Spleen (tissue), 11 donors: ENCODE measurements at regions not wholly inside any gene's neighbourhood (a gene's known extent, or its start where the extent isn't known, plus 50 kb on each side); places are given as distances from the start of the nearest gene placed in this dataset.
"Not testable (repeated sequence)": the region's sequence is repeated elsewhere in the genome, so short reads cannot be mapped to it uniquely, and the experiment has no call there.

Experiments used
- DNase-seq: peaks from one replicate; pipeline ENCODE4 v3.0.0-alpha.2; 2020
- H3K27ac ChIP-seq, 8 donors: fragments of 200-600 bp; sonication (generic) in 7 of 8; 1 replicate in 4 of 8; 2 replicates in 4 of 8; pipeline versions ENCODE4 v1.5.0 to v1.8.0; 2016 to 2021; ENCODE audit warnings: inconsistent platforms in 4 of 8, mild to moderate bottlenecking in 4 of 8, moderate library complexity in 1 of 8
- H3K27me3 ChIP-seq, 7 donors: fragments of 200-600 bp; sonication (generic) in 6 of 7; replicated peaks in 1 of 7; 1 replicate in 4 of 7; 2 replicates in 3 of 7; pipeline versions ENCODE4 v1.5.0 to v1.8.0; 2016 to 2021; ENCODE audit warnings: inconsistent platforms in 3 of 7, mild to moderate bottlenecking in 1 of 7
- H3K36me3 ChIP-seq, 6 donors: fragments of 200-600 bp; sonication (generic) in 5 of 6; 1 replicate in 4 of 6; 2 replicates in 2 of 6; pipeline versions ENCODE4 v1.5.0 to v1.8.0; 2016 to 2021; ENCODE audit warnings: inconsistent platforms in 2 of 6
- H3K4me1 ChIP-seq, 6 donors: fragments of 200-600 bp; sonication (generic) in 5 of 6; 1 replicate in 3 of 6; 2 replicates in 3 of 6; pipeline versions ENCODE4 v1.5.0 to v1.8.0; 2016 to 2021; ENCODE audit warnings: inconsistent platforms in 3 of 6
- H3K4me3 ChIP-seq, 8 donors: fragments of 200-600 bp; sonication (generic) in 7 of 8; 1 replicate in 4 of 8; 2 replicates in 4 of 8; pipeline versions ENCODE4 v1.5.0 to v1.8.0; 2016 to 2021; ENCODE audit warnings: inconsistent platforms in 4 of 8, mild to moderate bottlenecking in 4 of 8, moderate library complexity in 2 of 8
- H3K9me3 ChIP-seq, 8 donors: fragments of 200-600 bp; sonication (generic) in 7 of 8; 1 replicate in 4 of 8; 2 replicates in 4 of 8; pipeline versions ENCODE4 v1.5.0 to v1.8.0; 2016 to 2021; ENCODE audit warnings: inconsistent platforms in 4 of 8
- POLR2A ChIP-seq, 3 donors: fragments of 450-650 bp; IDR thresholded peaks; one replicate each; pipeline ENCODE4 v1.5.1; 2017; ENCODE audit warnings: antibody characterized with exemption in 3 of 3, mild to moderate bottlenecking in 1 of 3
- POLR2AphosphoS5 ChIP-seq, 3 donors: sonication (generic); formaldehyde crosslinking; IDR thresholded peaks; one replicate each; pipeline ENCODE4 v1.5.1; 2017; ENCODE audit warnings: antibody characterized with exemption in 3 of 3
- WGBS, 5 donors: extraction: QIAGEN DNeasy Blood & Tissue Kit in 3 of 5; methylation state at CpG; one replicate each; pipeline versions ENCODE4 v1.1.5 to v1.1.7; 2013 to 2018; 5-methylcytosine and 5-hydroxymethylcytosine counted together
- intact Hi-C: fragments of 100-400 bp; cut with DNase I; formaldehyde crosslinking; loops from one replicate; pipeline ENCODE4 v1.15.0; 2023; ENCODE audit warnings: low total_unique reads
- TF ChIP-seq, protein P1 (sequence below), 11 experiments: fragments of 200-600 bp in 7 of 11; fragments of 450-650 bp in 4 of 11; sonication (generic) in 4 of 11; IDR thresholded peaks in 8 of 11; conservative IDR thresholded peaks in 3 of 11; 1 replicate in 7 of 11; 2 replicates in 4 of 11; pipeline versions ENCODE4 v1.4.0 to v1.8.0; 2016 to 2021; ENCODE audit warnings: antibody characterized with exemption in 11 of 11, inconsistent platforms in 4 of 11, mild to moderate bottlenecking in 1 of 11
- donor health status: healthy with polysubstance abuse.
- donor health status: DM: no; HTN: no; CAD: no; lungs with moderate emphysema.
- donor health status: DM: no; HTN: no; CAD: no.
- donor health status: Bipolar disorder and iron deficiency.
- donor health status: healthy.
- donor health status: DM: no; HTN: no; CAD: no.
- donor health status: DM: yes; HTN: yes; CAD: no.

DNA sequence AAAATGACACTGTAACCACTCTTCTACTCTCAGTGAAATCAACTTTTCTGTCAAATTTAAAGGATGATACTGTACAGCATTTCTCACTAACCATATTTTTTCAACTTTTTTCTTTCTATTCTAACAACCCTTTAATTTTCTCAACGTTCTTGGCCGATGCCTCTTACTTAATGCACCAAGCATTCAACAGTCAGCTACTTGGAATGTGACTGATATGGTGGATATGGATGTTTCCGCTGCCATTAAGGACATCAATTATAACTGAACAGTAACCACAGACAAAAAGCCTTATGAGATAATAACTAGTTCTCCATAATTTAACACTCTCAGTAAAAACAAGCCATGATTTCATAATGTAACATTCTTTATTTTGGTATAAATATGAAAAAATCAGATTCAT, 427.4 kb downstream of the KCNJ18 start:
- H3K4me1 ChIP-seq, H3K4me3 ChIP-seq, H3K9me3 ChIP-seq, DNase-seq, H3K27me3 ChIP-seq, H3K27ac ChIP-seq, intact Hi-C loops, H3K36me3 ChIP-seq: not testable (repeated sequence)
- 80 to 87% (median 83%) methylated on average over 3 of the region's 3 CpGs for WGBS, 5 donors

DNA sequence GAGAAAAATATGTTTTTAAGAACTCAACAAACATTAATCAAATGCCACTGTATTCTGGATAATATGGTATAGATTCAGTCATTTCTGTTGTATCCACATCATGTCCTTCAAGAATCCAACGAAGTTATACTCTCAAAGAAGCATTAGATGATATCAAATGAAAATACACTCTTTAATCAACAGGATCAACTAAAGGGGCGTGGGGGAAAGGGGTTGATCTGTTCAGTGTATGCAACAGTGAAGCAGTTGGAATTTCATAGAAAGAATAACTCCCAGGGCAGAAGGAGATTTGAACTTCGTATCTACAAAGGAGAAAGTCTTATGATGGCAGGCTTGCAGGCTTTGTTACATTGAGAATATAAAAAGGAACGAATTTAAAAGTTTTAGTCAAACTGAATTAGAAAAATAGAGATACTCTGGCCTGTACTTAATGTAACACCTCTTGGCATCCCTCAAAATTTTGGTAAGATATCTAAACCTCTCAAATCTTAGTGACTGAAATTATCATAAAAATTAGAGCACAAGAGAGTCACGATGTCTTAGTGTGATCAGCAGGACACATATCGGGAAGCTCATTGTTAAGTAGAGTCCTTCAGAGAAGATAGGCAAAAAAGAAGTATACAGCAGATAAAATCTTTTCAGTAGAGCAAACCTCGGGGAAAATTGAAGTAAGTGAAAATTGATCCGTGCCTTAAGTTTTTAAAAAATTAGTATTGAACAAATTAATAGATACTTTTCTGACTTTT, 431.4 kb downstream of the KCNJ18 start:
- Histone ChIP-seq H3K4me3 (no peak overlapping the region), H3K27me3 (no peaks in the 10 kb centered on the region), H3K4me1 (no peaks in the 10 kb centered on the region), H3K36me3 (no peaks in the 10 kb centered on the region), H3K9me3 (peaks cover 0 to 15% (median 3%) of the 10 kb centered on the region in 8 donors), H3K27ac (no peak overlapping the region)
- no peak for DNase-seq
- TF ChIP-seq POLR2A (IDR thresholded peaks at IDR 0.05), result no peak
- TF ChIP-seq, protein P1, sequence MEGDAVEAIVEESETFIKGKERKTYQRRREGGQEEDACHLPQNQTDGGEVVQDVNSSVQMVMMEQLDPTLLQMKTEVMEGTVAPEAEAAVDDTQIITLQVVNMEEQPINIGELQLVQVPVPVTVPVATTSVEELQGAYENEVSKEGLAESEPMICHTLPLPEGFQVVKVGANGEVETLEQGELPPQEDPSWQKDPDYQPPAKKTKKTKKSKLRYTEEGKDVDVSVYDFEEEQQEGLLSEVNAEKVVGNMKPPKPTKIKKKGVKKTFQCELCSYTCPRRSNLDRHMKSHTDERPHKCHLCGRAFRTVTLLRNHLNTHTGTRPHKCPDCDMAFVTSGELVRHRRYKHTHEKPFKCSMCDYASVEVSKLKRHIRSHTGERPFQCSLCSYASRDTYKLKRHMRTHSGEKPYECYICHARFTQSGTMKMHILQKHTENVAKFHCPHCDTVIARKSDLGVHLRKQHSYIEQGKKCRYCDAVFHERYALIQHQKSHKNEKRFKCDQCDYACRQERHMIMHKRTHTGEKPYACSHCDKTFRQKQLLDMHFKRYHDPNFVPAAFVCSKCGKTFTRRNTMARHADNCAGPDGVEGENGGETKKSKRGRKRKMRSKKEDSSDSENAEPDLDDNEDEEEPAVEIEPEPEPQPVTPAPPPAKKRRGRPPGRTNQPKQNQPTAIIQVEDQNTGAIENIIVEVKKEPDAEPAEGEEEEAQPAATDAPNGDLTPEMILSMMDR (IDR thresholded peaks at IDR 0.05 in 8 of 11, conservative IDR thresholded peaks at IDR 0.05 in 3 of 11), result no peak
- TF ChIP-seq POLR2AphosphoS5 (IDR thresholded peaks at IDR 0.05), result no peak
- intact Hi-C loops, result no loop called here
- 39 to 47% (median 41%) methylated on average over 8 of the region's 8 CpGs for WGBS, 5 donors

DNA sequence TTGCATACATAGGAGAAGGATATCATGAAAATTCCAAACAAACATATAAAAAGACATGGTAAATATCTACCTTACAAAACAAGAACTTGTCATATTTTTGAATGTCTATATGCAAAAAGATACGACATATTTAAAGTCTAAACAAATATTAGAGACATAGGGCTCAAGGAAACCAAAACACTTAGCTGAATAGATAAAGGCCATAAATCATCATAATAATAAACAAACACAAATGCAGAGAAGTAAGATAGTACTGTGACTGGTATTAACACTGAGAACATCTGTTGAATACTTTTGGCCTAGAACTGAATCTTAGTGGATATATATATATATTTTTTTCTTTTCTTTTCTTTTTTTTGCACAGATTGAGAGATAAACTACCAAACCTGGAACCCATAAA, 435.8 kb downstream of the KCNJ18 start:
- H3K36me3 ChIP-seq, result no peaks in the 10 kb centered on the region
- intact Hi-C loops, result no loop called here
- WGBS, 5 donors, result 77 to 88% (median 84%) methylated on average over 1 of the region's 1 CpG

DNA sequence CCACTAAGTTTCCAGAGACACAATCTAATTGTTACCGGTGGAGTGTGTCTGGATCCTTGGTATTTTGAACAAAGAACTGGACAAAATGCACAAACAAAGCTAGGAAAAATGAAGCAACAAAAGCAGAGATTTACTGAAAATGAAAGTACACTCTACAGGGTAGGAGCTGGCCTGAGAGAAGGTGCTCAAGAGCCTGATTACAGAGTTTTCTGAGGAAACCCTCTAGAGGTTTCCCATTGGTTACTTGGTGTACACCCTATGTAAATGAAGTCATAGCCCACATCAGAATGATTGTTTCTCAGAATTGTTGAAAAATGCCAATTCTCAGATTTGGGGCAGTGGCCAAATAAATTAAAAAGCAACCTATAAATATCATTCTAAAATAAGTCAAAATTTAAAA, 436.4 kb downstream of the KCNJ18 start:
- WGBS, 5 donors, result 83 to 100% (median 90%) methylated on average over 1 of the region's 1 CpG
- Histone ChIP-seq H3K4me3 (no peak overlapping the region), H3K4me1 (no peaks in the 10 kb centered on the region), H3K9me3 (peaks cover 0 to 40% (median 24%) of the 10 kb centered on the region in 8 donors), H3K27me3 (no peaks in the 10 kb centered on the region), H3K36me3 (no peaks in the 10 kb centered on the region), H3K27ac (no peak overlapping the region)
- no peak for DNase-seq
- intact Hi-C loops, result no loop called here
- no peak for TF ChIP-seq POLR2AphosphoS5 (IDR thresholded peaks at IDR 0.05)
- TF ChIP-seq POLR2A (IDR thresholded peaks at IDR 0.05), result no peak
- TF ChIP-seq, protein P1 (IDR thresholded peaks at IDR 0.05 in 8 of 11, conservative IDR thresholded peaks at IDR 0.05 in 3 of 11), result no peak

More for the DNA sequence above, 435.8 kb downstream of the KCNJ18 start:
- Histone ChIP-seq H3K27ac (no peak overlapping the region), H3K9me3 (peaks cover 0 to 39% (median 21%) of the 10 kb centered on the region in 8 donors), H3K4me3 (no peak overlapping the region), H3K27me3 (no peaks in the 10 kb centered on the region), H3K4me1 (no peaks in the 10 kb centered on the region)
- no peak for DNase-seq
- TF ChIP-seq, protein P1 (IDR thresholded peaks at IDR 0.05 in 8 of 11, conservative IDR thresholded peaks at IDR 0.05 in 3 of 11), result no peak
- TF ChIP-seq POLR2A (IDR thresholded peaks at IDR 0.05), result no peak
- TF ChIP-seq POLR2AphosphoS5 (IDR thresholded peaks at IDR 0.05), result no peak

DNA sequence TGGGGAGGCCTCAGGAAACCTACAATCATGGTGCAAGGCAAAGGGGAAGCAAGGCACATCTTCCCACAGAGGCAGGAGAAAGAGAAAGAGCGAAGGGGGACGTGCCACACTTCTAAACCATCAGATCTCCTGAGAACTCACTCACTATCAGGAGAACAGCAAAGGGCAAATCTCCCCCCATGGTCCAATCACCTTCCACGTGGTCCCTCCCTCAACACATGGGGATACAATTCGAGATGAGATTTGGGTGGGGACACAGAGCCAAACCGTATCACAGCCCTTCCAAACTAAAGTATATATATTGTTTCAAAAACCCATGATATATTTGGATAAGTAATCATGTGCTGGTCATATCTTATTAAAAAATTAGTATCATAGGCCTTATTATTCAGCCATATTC, 437.6 kb downstream of the KCNJ18 start:
- not testable (repeated sequence) for DNase-seq

More for the DNA sequence above, 437.6 kb downstream of the KCNJ18 start:
- H3K27me3 ChIP-seq, H3K27ac ChIP-seq, intact Hi-C loops, H3K36me3 ChIP-seq, H3K4me1 ChIP-seq, H3K4me3 ChIP-seq: not testable (repeated sequence)
- peaks cover 0 to 39% (median 22%) of the 10 kb centered on the region in 8 donors for H3K9me3 ChIP-seq
- WGBS, 5 donors, result 39 to 58% (median 50%) methylated on average over 5 of the region's 5 CpGs
